GM18870 (cell line): ENCODE measurements at regions not wholly inside any gene's neighbourhood (a gene's known extent, or its start where the extent isn't known, plus 50 kb on each side); places are given as distances from the start of the nearest gene placed in this dataset.

Source experiments
- ATAC-seq: cut with Tn5 transposase; IDR thresholded peaks from one replicate; pipeline ENCODE4 v1.9.1; 2021; ENCODE audit warnings: moderate library complexity; ENCODE audit not compliant: unreplicated experiment

DNA sequence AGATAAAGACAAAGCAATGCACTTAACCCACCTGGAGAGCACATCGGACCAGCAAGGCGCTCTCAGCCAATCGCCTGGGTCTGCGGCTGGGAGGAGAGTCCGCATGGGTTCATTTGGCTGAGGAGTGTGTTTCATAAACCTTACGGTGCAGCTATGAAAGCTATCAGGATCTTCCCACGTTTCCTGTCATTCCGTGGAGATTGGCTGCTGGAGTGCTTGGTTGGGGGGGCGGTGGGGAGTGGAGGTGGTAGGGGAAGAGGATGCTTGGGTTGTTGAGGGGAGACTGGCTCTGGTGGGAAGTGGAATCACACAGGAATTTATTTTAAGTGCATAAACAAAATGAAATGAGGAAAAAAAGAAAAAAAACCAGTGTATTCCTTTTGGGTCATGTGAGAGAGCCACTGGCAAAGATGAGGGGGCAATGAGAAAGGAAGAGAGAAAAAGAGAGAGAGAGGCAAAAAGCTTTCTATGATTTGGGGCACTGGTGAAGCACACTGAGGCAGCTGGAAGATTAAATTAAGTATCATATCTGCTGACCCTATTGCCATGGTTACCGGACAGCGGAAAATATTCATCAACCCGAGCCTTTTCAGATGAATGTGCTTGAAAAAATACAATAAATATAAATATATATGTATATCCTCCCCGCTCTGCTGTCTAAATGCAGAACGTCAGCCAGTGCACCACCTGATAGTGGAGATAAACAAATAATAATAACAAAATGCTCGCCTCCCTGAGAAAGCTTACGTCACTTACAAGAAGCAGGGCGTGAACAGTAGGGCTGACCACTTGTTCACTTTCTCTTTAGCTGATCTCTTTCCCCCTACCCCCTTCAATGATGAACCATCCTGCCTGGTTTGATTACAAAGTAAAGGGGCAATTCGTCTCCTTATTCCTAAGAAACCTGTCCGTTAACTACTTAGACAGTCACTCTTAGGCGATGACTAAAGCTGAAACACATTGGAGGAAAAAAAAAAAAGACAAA is 457.0 kb upstream of the ZFHX3 start:
- no peak for ATAC-seq

DNA sequence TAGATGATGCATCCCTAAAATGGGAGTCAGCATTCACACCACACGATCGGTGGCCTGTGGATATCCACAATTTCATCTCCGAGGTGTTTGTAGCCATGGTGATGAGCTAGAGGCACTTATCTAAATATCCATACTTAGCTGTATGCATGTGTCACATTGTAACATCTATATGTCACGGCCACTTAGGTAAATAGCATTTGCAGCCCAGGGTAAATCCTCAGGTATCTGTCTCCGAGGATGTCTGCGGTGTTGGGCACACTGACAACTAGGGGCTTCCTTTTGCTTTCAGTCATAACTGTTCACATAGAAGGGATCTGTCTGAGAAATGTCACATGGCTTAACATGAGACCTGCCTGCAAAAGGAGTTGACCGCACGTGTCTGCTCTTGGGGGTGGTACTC is 455.2 kb upstream of the ZFHX3 start:
- ATAC-seq = no peak

DNA sequence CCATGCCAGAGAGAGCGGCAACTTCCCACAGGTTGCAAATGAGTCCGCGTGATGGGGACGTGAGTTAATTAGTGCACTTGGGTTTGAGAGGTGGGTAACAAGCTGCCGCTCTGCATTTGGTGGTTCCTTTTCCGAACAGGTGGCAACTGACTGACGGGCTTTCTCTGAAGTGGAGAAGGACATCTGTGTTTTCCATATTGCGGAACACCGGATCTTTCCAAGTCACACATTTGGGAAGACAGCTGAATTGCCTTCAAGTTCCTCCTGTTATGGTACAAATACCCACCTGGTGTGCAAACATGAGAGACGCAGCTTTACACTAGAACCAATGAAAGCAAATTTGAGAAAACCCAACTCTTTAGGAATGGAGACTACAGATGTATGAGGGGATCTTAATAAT is 451.3 kb upstream of the ZFHX3 start:
- no peak for ATAC-seq

- ATAC-seq = no peak
Measured at GRCh38 chr16:73485880-73486279, 438.0 kb upstream of the ZFHX3 start.

GRCh38 chr16:73483934-73484711 is 436.2 kb upstream of the ZFHX3 start:
- ATAC-seq = no peak

GRCh38 chr16:73483076-73483791 is 435.3 kb upstream of the ZFHX3 start:
- ATAC-seq = no peak

DNA sequence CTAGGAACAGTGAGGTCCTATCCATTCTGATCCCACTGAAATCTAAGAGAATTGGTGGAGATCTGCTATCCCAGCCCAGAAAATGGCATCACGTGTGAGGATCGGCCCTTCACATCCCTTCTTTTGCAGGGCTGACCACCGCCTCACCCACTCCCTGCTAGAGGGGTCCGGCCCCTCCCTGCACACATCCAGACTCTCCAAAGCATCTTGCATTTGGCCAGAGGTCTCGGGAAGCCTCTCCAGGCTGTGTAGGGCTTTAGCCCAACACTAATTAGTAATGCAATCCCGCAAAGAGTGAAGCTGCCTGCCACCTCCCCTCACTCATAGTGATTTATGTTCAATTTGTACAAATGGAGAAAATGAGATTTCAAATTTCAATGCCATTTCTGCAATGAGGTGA is 434.4 kb upstream of the ZFHX3 start:
- no peak for ATAC-seq

DNA sequence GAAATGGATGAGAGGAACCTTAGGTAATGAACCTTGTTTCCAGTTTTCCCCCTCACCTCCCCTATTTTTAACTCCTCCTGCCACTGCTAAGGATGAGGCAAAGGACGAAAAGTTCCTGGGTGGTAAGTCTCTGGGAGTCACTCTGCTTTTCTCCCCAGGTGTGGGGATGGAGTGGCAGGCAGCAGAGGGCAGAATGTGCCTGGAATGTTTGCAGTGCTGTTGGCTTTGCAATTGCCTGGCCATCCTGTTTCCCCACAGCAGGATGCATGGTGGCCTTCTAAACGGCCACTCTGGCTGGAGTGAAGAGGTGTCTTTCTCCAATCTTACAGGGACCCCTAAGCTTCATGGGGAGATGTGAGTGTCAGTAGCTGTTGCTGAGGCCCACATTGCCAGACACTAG is 432.5 kb upstream of the ZFHX3 start:
- ATAC-seq = no peak

DNA sequence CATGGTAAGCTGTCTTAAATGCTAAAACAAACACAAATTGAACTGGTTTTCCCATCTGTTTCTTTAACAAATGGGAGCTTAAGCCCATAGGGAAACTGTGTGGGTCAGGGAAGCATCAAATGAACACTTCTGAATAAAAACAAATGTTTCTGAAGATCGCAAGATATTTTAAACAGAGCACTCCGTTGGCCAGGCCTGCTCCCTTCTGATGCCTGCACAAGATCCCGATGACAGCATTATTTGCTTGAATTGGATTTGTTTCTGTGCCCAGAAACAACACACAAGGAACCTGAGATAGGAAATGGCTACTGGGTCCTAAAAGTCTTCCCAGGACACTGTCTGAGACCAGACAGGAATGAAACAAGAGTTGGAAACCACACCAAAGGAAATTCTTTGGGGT is 425.8 kb upstream of the ZFHX3 start:
- no peak for ATAC-seq

- ATAC-seq = no peak
Measured at GRCh38 chr16:73464834-73465233, 416.9 kb upstream of the ZFHX3 start.

GRCh38 chr16:73459586-73459985 is 411.7 kb upstream of the ZFHX3 start:
- ATAC-seq = no peak

DNA sequence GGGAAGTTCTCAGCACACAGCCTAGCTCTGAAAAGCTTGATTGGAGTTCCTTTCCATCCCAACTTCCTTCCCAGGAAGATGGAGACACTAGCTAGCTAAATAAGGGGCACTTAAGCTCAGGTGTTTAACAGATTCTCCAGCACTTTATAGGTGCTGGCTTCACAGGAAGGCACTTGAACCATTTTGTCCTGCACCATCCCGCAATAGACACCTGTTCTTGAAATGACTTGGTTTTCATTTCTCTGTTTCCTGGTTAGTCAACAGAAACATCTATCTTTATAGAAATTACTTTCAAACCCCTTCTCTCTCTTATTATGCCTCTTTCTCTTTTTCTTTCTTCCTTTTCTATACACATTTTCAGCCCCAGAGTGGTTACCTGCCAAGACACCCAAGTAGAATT is 409.9 kb upstream of the ZFHX3 start:
- no peak for ATAC-seq

DNA sequence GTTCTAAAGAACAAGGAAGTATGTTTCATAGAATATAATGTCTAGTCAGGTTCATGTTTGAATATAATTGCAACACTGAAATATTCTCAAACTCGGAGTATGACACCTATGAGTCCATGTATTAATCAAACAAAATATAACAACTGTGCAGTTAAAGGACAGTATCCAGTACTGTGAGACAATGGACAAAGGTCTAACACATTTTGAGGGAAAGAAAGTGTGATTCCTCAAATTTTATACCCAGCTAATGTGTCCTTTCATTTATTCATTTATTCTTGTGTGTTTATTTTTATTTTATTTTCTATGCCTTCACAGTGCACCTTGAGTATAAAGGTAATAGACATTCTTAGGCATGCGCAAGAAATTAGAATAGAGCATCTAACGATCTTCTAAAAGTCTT is 401.0 kb upstream of the ZFHX3 start:
- ATAC-seq = no peak

- ATAC-seq = no peak
Measured at GRCh38 chr16:73447846-73448245, 399.9 kb upstream of the ZFHX3 start.

GRCh38 chr16:73434621-73435020 is 386.7 kb upstream of the ZFHX3 start:
- ATAC-seq = no peak

DNA sequence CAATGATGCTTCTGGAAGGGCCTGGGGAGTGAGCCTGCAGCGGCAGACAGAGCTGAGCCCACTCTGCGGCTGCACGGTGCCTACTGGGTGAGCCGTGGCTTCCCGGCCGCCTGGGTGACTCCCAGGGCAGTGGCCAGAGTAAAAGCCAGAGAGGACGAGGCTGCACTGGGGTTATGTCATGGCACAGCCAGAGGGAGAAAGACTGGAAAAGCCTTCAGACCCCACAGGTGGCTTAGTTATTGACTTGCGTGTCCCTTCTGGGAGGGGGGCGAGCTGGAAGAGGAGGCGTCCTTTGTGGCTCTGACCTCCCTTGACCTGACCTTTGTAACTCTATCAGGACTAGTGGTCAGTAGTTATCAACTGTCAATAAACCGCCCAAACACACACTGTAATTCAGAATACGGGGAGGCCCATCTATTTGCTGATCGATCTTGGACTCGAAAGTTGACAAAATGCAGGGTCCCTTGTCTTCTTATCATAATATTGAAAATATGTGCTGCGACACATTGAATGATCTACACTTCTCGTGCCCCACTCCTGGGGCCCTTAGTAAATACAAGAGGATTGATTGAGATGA is 385.9 kb upstream of the ZFHX3 start:
- ATAC-seq = no peak

DNA sequence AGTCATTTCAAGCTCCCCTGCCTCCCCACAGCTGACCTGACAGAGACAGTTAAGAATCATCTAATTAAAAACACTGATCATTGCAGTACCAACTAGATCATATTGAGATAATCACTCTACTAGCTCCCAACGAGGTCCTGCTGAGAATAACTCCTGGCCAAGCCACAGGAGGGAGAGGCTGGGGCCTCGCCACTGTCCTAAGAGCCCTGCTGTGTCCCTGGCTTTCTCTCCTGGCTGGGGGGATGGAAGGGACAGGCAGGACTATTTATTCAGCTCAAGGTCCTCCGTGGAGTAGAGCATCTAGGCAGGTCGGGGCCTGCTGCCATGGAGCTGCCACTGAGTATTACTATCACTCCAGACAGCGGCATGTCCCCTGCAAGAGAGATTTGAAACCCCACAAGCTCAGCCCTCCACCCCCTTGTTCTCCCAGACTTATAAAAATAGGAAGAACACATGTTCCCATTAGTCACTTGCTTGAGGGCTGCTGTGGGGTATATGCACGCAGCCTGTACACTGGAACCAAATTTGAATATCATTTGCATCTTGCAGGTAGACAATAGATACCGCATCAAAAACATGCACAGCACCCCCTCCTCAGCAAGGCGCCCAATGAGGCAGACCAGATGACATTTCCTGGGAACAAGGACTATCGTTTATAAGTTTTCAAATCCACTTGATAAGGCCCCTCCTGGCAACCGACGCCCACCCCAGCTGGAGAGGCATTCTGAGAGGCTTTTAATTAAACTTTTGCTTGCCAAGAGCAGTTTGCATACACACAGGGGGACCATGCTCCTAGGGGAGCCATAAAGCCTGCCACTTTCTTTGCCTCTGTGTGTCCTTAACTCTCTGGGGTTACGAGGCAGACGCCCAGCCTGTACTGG is 385.2 kb upstream of the ZFHX3 start:
- ATAC-seq = no peak

- no peak for ATAC-seq
Measured at GRCh38 chr16:73430138-73430537, 382.2 kb upstream of the ZFHX3 start.

DNA sequence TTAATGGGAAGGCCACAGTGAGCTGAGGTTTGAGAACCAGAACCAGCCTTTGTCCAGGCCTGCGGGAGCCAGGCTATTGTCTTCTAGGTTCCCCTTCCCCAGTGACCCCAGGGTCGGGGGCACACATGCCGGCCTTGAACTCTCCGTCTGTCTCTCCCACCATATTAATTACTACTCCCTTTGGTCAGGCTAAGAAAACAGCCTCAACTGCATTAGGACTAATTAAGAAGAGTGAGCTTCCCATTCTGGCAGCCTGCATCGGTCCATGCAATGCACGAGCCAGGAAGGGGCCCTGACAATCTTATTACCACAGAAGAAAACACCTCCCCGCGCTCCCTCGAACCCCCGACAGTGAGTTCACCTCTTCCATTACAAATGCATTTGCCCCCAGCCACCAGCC is 380.2 kb upstream of the ZFHX3 start:
- no peak for ATAC-seq

DNA sequence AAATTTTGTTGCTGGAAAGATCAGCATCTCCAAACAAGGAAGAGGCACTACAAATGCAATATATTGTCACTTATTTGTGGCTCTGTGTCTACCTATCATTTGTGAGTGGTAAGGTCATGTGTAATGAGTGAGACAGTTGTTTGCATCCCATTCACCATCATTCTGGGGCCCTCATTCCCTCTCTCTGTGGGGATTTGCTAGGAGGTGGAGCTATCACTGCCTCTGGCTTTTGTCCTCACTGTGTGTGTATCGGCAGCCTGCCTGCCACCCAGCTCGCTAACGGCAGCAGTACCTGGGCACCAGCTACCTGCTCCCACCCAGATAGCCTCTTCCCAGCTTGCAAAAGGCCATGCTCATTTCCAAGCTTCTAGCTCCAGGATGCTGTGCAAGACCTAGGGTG is 379.2 kb upstream of the ZFHX3 start:
- no peak for ATAC-seq
